Small intestine (tissue), 7 donors: ENCODE measurements at regions not wholly inside any gene's neighbourhood (a gene's known extent, or its start where the extent isn't known, plus 50 kb on each side); places are given as distances from the start of the nearest gene placed in this dataset.

Experiments used
- DNase-seq, 2 donors: peaks; one replicate each; pipeline versions ENCODE4 v3.0.0 to v3.0.0-alpha.2; 2013
- FAIRE-seq: peaks from 2 replicates; lab custom pipeline; 2012; peaks lifted over from hg19 to GRCh38; lab: Jason Lieb, UNC
- H3K27ac ChIP-seq, 3 donors: one replicate each; pipeline ENCODE4 v1.5.1; 2013; ENCODE audit warnings: low read length in 2 of 3, mild to moderate bottlenecking in 2 of 3, control low read depth in 1 of 3, inconsistent platforms in 1 of 3, low read depth in 1 of 3, moderate library complexity in 1 of 3
- H3K27me3 ChIP-seq, 3 donors: one replicate each; pipeline ENCODE4 v1.6.1; 2013; ENCODE audit warnings: low read length in 3 of 3, inconsistent platforms in 1 of 3; ENCODE audit not compliant: control insufficient read depth in 3 of 3, insufficient read depth in 3 of 3
- H3K36me3 ChIP-seq, 3 donors: one replicate each; pipeline ENCODE4 v1.6.1; 2013; ENCODE audit warnings: low read length in 3 of 3, inconsistent platforms in 1 of 3, low read depth in 1 of 3, mild to moderate bottlenecking in 1 of 3, moderate library complexity in 1 of 3; ENCODE audit not compliant: control insufficient read depth in 3 of 3, insufficient read depth in 2 of 3
- H3K4me1 ChIP-seq, 3 donors: one replicate each; pipeline ENCODE4 v1.6.1; 2013; ENCODE audit warnings: low read length in 2 of 3, inconsistent platforms in 1 of 3, low read depth in 1 of 3, mild to moderate bottlenecking in 1 of 3, moderate library complexity in 1 of 3; ENCODE audit not compliant: control insufficient read depth in 3 of 3, insufficient read depth in 2 of 3
- H3K4me3 ChIP-seq, 3 donors: one replicate each; pipeline ENCODE4 v1.5.1; 2013; ENCODE audit warnings: low read length in 3 of 3, control low read depth in 1 of 3, inconsistent platforms in 1 of 3, low read depth in 1 of 3, mild to moderate bottlenecking in 1 of 3, moderate library complexity in 1 of 3
- H3K9me3 ChIP-seq, 2 donors: one replicate each; pipeline ENCODE4 v1.6.1; 2013; ENCODE audit warnings: low read depth in 1 of 2, low read length in 1 of 2; ENCODE audit not compliant: control insufficient read depth in 2 of 2, insufficient read depth in 1 of 2
- WGBS, 3 donors: extraction: QIAGEN DNeasy Blood & Tissue Kit; methylation state at CpG; one replicate each; pipeline ENCODE4 v1.1.7; 2013; 5-methylcytosine and 5-hydroxymethylcytosine counted together
- donor health status: healthy with polysubstance abuse.
- donor health status: control.
- donor health status: control.
- donor health status: Bipolar disorder and iron deficiency.
- donor health status: healthy.

DNA sequence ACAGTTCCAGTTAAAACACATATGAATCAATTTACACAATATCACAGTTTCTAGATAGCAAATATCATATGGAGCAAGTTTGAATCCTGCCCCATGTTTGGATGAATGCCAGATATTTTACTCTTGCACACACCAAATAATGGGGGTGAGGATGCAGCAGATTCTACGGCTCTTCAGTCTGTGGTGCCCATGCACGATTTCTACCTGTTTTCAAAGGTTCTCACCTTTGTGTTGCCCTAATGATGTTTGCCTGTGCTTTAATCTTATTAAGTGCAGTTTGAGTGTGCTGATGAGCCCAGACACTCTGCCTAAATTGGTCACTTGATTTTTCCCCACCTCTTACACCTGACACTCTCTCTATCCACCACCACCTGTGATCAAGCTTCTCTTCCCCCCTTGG, 119.6 kb downstream of the NPY start:
- no peak overlapping the region for H3K27ac ChIP-seq
- 78 to 86% (median 82%) methylated on average over 2 of the region's 2 CpGs for WGBS, 3 donors
- no peak for DNase-seq
- no peaks in the 10 kb centered on the region for H3K36me3 ChIP-seq
- H3K4me3 ChIP-seq = no peak overlapping the region
- H3K9me3 ChIP-seq = no peaks in the 10 kb centered on the region
- H3K27me3 ChIP-seq = no peaks in the 10 kb centered on the region
- no peaks in the 10 kb centered on the region for H3K4me1 ChIP-seq
- FAIRE-seq = no peak

DNA sequence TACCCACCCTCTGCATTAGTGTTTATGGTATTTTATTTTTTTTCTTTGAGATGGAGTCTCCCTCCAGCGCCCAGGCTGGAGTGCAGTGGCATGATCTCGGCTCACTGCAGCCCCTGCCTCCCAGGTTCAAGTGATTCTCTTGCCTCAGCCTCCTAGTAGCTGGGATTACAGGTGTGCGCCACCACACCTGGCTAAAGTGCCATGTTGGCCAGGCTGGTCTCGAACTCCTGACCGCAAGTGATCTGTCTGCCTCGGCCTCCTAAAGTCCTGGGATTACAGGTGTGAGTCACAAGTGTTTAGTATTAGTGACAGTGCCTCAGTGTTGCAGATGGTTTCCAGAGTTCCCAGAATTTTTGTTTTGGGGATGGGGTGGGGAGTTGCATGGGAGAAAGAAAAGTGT, 120.3 kb downstream of the NPY start:
- DNase-seq = no peak

DNA sequence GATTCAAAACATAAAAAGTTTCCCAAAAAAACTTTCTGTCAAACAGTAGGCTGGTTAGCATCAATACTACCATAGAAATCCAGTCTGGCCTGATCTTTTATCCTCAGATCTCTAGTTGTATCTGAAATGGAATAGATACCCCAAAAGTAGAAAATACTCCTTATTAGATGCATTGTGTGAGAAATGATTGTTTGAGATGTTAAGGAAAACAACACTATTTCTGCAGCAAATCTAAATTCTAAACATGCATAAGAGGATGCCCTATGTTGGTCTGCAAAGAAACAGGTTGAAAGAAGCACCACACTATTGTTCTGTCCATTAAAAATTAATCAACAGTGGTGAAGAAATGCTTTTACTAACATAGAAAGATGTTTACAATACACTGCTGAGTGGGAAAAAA, 121.0 kb downstream of the NPY start:
- H3K4me1 ChIP-seq = no peaks in the 10 kb centered on the region
- no peaks in the 10 kb centered on the region for H3K27me3 ChIP-seq
- H3K4me3 ChIP-seq = no peak overlapping the region
- no peaks in the 10 kb centered on the region for H3K36me3 ChIP-seq
- FAIRE-seq (no peak), DNase-seq (no peak)
- no peak overlapping the region for H3K27ac ChIP-seq
- H3K9me3 ChIP-seq = no peaks in the 10 kb centered on the region

More for the DNA sequence above, 120.3 kb downstream of the NPY start:
- 76 to 87% (median 81%) methylated on average over 6 of the region's 6 CpGs for WGBS, 3 donors
- FAIRE-seq = no peak
- Histone ChIP-seq H3K4me1 (no peaks in the 10 kb centered on the region), H3K36me3 (no peaks in the 10 kb centered on the region), H3K27ac (no peak overlapping the region), H3K9me3 (no peaks in the 10 kb centered on the region), H3K4me3 (no peak overlapping the region), H3K27me3 (no peaks in the 10 kb centered on the region)

DNA sequence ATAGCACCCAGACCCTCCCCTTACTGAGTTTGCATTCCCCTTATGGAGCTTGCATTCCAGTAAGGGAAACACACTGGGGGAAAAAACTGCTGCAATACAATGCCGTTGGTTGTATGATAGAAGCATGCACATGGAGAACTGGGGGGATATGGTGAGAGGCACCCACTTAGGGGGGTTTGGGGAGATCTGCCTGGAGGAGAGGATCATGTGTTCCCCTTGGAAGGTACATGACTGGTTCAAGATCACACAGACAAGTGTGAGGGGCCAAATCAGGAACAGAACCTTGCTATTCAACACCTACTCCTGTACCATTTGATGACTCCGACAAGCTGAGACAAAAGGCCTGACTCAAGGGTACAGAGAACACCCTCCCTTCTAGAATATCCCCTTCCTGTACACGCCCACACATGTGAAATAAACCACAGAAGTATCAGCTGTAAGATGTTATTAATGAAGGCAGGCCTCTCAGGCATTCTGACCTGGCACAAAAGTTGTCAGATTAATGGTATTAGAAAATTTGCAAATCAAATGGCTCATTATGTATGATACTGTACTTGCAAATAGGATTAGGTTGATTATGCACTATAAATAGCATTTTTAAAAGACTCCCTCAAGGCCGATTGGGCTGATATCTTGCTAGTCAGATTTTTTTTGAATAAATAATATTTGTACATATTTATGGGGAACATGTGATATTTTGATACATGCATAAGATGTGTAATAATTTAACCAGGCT, 122.2 kb downstream of the NPY start:
- Histone ChIP-seq H3K4me1 (no peaks in the 10 kb centered on the region), H3K4me3 (no peak overlapping the region), H3K9me3 (no peaks in the 10 kb centered on the region), H3K27ac (no peak overlapping the region), H3K27me3 (no peaks in the 10 kb centered on the region), H3K36me3 (no peaks in the 10 kb centered on the region)
- no peak for FAIRE-seq
- DNase-seq = no peak
- WGBS, 3 donors = 73 to 81% (median 75%) methylated on average over 4 of the region's 4 CpGs

DNA sequence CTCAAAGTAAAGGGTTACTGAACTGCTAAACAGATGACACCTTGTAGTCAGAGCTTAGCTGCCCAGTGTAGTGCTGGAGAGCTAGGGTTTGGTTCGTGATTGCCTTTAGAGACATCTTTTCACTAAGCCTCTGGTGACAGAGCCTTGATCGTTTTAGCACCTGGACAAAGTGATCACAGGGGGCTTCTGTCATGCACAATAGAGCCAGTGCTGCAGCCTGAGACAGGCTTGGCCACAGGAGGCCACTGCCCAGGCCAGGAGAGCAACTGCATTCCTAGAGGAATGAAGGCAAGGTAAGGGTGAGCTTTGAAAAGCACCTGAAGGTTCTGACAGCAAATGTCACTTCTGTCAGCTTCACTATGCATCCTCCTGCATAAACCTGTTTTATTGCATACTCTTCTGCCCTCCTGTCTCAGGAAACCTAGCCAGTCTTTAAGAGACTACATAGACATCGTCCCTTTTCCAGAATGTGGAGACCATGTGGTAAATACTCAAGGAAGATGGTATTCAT, 122.9 kb downstream of the NPY start:
- FAIRE-seq (no peak), DNase-seq (no peak)
- H3K9me3 ChIP-seq = no peaks in the 10 kb centered on the region
- H3K36me3 ChIP-seq = no peaks in the 10 kb centered on the region
- H3K4me3 ChIP-seq = no peak overlapping the region
- no peaks in the 10 kb centered on the region for H3K27me3 ChIP-seq
- H3K27ac ChIP-seq = no peak overlapping the region
- H3K4me1 ChIP-seq = no peaks in the 10 kb centered on the region
- WGBS, 3 donors = 66 to 75% (median 67%) methylated on average over 3 of the region's 3 CpGs

DNA sequence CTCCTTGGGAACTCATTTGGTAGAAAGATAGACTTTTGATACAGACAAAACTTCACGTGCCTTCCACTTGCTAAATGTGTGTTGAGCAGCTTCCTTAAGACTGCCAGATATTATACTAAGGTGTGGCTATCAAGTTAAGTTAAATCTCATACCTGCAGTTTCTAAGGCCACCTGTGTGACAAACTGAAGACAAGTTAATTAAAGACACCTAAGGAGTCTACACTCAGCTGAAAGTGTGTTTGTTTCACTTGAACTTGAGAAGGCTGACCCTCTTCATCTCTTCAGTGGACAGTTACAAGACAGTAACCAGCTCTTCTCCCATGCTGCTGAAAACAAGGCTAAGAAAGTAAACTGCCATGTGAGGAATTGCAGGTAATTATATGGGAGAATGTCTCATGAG, 124.0 kb downstream of the NPY start:
- Histone ChIP-seq H3K36me3 (no peaks in the 10 kb centered on the region), H3K4me3 (no peak overlapping the region), H3K9me3 (no peaks in the 10 kb centered on the region), H3K27ac (no peak overlapping the region), H3K4me1 (no peaks in the 10 kb centered on the region), H3K27me3 (no peaks in the 10 kb centered on the region)
- FAIRE-seq (no peak), DNase-seq (no peak)
- 34 to 68% (median 56%) methylated on average over 1 of the region's 1 CpG for WGBS, 3 donors

DNA sequence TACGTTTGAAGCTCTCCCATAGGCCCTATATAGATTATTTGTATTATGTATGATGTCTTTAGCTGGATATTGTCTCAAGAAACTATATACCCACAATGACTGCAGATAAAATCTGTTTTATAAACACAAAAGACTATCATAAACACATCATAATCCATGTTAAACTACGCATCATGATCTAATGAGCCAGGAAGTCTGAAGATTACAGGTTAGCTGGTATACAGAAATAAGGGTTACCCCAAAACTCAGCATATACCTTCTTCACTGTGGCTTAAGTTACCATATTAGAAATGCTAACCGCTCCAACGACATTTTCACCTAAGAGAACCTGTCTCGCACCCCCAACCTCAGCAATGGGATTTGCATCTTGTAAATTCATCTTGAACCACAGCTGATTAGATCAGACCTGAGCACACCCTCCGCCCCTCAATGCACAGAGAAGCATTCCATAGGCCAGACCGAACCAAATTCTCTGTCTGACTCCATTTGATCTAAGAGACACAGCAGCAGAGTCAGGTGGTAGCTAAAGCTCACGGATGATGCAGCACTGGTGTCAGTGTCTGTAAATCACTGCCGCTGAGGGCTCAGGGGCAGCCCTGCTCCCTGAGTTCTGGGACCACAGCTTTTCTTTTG, 124.9 kb downstream of the NPY start:
- H3K36me3 ChIP-seq = no peaks in the 10 kb centered on the region
- no peaks in the 10 kb centered on the region for H3K27me3 ChIP-seq
- WGBS, 3 donors = 84 to 88% (median 85%) methylated on average over 9 of the region's 9 CpGs
- no peak overlapping the region for H3K4me3 ChIP-seq
- no peaks in the 10 kb centered on the region for H3K9me3 ChIP-seq
- DNase-seq (no peak), FAIRE-seq (no peak)
- no peaks in the 10 kb centered on the region for H3K4me1 ChIP-seq
- no peak overlapping the region for H3K27ac ChIP-seq

DNA sequence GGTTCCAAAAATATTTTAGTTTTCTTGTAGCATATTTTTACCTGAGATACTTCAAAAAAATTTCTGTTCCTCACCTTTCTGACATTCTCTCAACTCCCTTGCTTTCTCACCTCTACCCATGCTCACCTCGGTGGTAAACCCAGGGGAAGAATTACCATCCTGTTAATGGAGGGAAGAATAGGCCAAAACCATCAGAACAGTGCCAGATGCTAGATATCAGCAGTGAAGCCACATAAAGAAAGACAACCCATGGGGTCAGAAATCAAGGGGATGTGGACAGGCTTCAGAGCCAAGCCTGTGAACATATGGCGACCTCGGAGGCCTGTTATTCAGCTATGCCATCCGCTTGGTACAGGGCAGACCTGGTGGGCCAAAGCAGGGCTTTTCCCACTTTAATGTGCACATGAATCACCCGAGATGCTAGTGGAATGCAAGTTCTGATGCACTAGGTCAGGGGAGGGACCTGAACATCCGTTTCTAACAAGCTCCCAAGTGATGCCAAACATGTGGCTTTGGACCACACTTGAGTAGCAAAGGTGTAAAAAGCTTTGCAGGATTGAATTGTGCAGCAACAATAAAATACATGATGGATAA, 125.5 kb downstream of the NPY start:
- H3K27ac ChIP-seq = no peak overlapping the region
- H3K4me3 ChIP-seq = no peak overlapping the region
- no peaks in the 10 kb centered on the region for H3K4me1 ChIP-seq
- H3K36me3 ChIP-seq = no peaks in the 10 kb centered on the region
- no peaks in the 10 kb centered on the region for H3K27me3 ChIP-seq
- FAIRE-seq (no peak), DNase-seq (no peak)
- 76 to 85% (median 83%) methylated on average over 6 of the region's 6 CpGs for WGBS, 3 donors
- no peaks in the 10 kb centered on the region for H3K9me3 ChIP-seq
